ENCODE measurements at regions not wholly inside any gene's neighbourhood (a gene's known extent, or its start where the extent isn't known, plus 50 kb on each side); places are given as distances from the start of the nearest gene placed in this dataset.

DNA sequence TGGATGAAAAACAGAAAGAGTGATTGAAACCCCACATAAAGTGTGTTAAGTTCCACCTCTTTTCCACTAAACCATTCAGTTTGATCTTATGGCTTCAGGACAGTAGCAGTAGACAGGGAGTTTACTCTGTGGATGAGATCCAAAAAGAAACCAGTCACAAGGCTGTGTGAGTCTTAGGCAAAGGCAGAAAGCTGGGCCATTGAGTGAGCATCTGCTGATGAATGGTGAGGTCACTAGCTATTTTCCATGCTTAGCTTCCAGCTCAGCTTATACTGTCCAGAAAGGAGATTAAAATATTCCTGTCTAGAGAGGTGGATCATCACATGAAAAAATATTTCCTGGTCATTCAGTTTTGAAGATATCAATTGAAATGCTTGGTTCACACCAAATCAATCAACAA lies 1643.9 kb downstream of the HACE1 start:
- TF ChIP-seq GATA2 (IDR thresholded peaks at IDR 0.05; ENCODE audit: low read depth, low read length) (no peak), GATA3 (IDR thresholded peaks at IDR 0.05; ENCODE audit: low read depth, low read length) (no peak)

All from SH-SY5Y (cell line).